Putamen (tissue), 1 donor: ENCODE measurements at regions not wholly inside any gene's neighbourhood (a gene's known extent, or its start where the extent isn't known, plus 50 kb on each side); places are given as distances from the start of the nearest gene placed in this dataset.

ENCODE experiments used
- DNase-seq: peaks from one replicate; pipeline ENCODE4 v3.0.0-alpha.2; 2016; ENCODE audit warnings: low spot score

GRCh38 chr2:163541943-163542342 lies 193.9 kb downstream of the FIGN start:
- no peak for DNase-seq

- no peak for DNase-seq
Observed at GRCh38 chr2:163541495-163541894, 194.3 kb downstream of the FIGN start.

- no peak for DNase-seq
Observed at GRCh38 chr2:163528640-163529217, 207.1 kb downstream of the FIGN start.

- DNase-seq = no peak
Observed at GRCh38 chr2:163527381-163527780, 208.4 kb downstream of the FIGN start.

- no peak for DNase-seq
Observed at GRCh38 chr2:163518762-163519161, 217.0 kb downstream of the FIGN start.

GRCh38 chr2:163515836-163516235 lies 220.0 kb downstream of the FIGN start:
- DNase-seq = no peak

GRCh38 chr2:163505281-163505680 lies 230.5 kb downstream of the FIGN start:
- no peak for DNase-seq

- no peak for DNase-seq
Observed at GRCh38 chr2:163493359-163494298, 242.2 kb downstream of the FIGN start.

- DNase-seq = no peak
Observed at GRCh38 chr2:163491850-163492249, 244.0 kb downstream of the FIGN start.

- no peak for DNase-seq
Observed at GRCh38 chr2:163490281-163490680, 245.5 kb downstream of the FIGN start.

- no peak for DNase-seq
Observed at GRCh38 chr2:163481515-163481914, 254.3 kb downstream of the FIGN start.

GRCh38 chr2:163479599-163479998 lies 256.2 kb downstream of the FIGN start:
- no peak for DNase-seq

- DNase-seq = no peak
Observed at GRCh38 chr2:163475815-163476214, 260.0 kb downstream of the FIGN start.

- DNase-seq = no peak
Observed at GRCh38 chr2:163474889-163475288, 260.9 kb downstream of the FIGN start.

GRCh38 chr2:163474319-163474744 lies 261.5 kb downstream of the FIGN start:
- DNase-seq = no peak

- DNase-seq = no peak
Observed at GRCh38 chr2:163471947-163472346, 263.9 kb downstream of the FIGN start.

GRCh38 chr2:163469561-163469962 lies 266.2 kb downstream of the FIGN start:
- peak; percentile 23 for DNase-seq

- no peak for DNase-seq
Observed at GRCh38 chr2:163467251-163467630, 268.6 kb downstream of the FIGN start.

- no peak for DNase-seq
Observed at GRCh38 chr2:163466331-163467250, 269.2 kb downstream of the FIGN start.

- DNase-seq = no peak
Observed at GRCh38 chr2:163465440-163465839, 270.4 kb downstream of the FIGN start.

- DNase-seq = no peak
Observed at GRCh38 chr2:163463411-163463810, 272.4 kb downstream of the FIGN start.

- DNase-seq = no peak
Observed at GRCh38 chr2:163462993-163463392, 272.8 kb downstream of the FIGN start.
